Esophagus muscularis mucosa (tissue), 4 donors: ENCODE measurements at regions not wholly inside any gene's neighbourhood (a gene's known extent, or its start where the extent isn't known, plus 50 kb on each side); places are given as distances from the start of the nearest gene placed in this dataset.

Experiments used
- DNase-seq: peaks from one replicate; pipeline ENCODE4 v3.0.0-alpha.2; 2017; ENCODE audit errors: extremely low spot score
- H3K27ac ChIP-seq, 4 donors: fragments of 200-600 bp; sonication (generic); replicated peaks in 1 of 4; 1 replicate in 3 of 4; 2 replicates in 1 of 4; pipeline ENCODE4 v1.5.1; 2016 to 2019; ENCODE audit warnings: mild to moderate bottlenecking in 1 of 4
- H3K27me3 ChIP-seq, 4 donors: fragments of 200-600 bp; sonication (generic); one replicate each; pipeline versions ENCODE4 v1.5.1 to v1.6.0; 2016 to 2019
- H3K36me3 ChIP-seq, 4 donors: fragments of 200-600 bp; sonication (generic); one replicate each; pipeline ENCODE4 v1.5.1; 2016 to 2019
- H3K4me1 ChIP-seq, 4 donors: fragments of 200-600 bp; sonication (generic); one replicate each; pipeline ENCODE4 v1.5.1; 2016 to 2019
- H3K4me3 ChIP-seq, 4 donors: fragments of 200-600 bp; sonication (generic); 1 replicate in 2 of 4; 2 replicates in 2 of 4; pipeline ENCODE4 v1.5.1; 2016 to 2019; ENCODE audit warnings: mild to moderate bottlenecking in 4 of 4, moderate library complexity in 1 of 4
- H3K9me3 ChIP-seq, 4 donors: fragments of 200-600 bp; sonication (generic); 1 replicate in 3 of 4; 2 replicates in 1 of 4; pipeline ENCODE4 v1.5.1; 2016 to 2019
- EP300 ChIP-seq: sonication (generic); formaldehyde crosslinking; IDR thresholded peaks from one replicate; pipeline ENCODE4 v1.6.1; 2017; ENCODE audit warnings: antibody characterized with exemption
- POLR2A ChIP-seq: fragments of 450-650 bp; IDR thresholded peaks from one replicate; pipeline ENCODE4 v1.6.1; 2017; ENCODE audit warnings: antibody characterized with exemption, moderate library complexity, mild to moderate bottlenecking, low read depth
- POLR2AphosphoS5 ChIP-seq, 2 donors: sonication (generic); formaldehyde crosslinking; IDR thresholded peaks; one replicate each; pipeline ENCODE4 v1.6.1; 2017; ENCODE audit warnings: antibody characterized with exemption in 2 of 2
- WGBS: methylation state at CpG from one replicate; pipeline ENCODE4 v1.1.5; 2018; 5-methylcytosine and 5-hydroxymethylcytosine counted together
- intact Hi-C: fragments of 100-400 bp; cut with DNase I; formaldehyde crosslinking; loops from one replicate; pipeline ENCODE4 v1.15.1; 2023
- TF ChIP-seq, protein P1 (sequence below), 3 experiments: fragments of 200-600 bp in 2 of 3; fragments of 450-650 bp in 1 of 3; sonication (generic) in 2 of 3; IDR thresholded peaks; one replicate each; pipeline ENCODE4 v1.5.1; 2017 to 2019; ENCODE audit warnings: antibody characterized with exemption in 3 of 3, mild to moderate bottlenecking in 2 of 3, moderate library complexity in 1 of 3

DNA sequence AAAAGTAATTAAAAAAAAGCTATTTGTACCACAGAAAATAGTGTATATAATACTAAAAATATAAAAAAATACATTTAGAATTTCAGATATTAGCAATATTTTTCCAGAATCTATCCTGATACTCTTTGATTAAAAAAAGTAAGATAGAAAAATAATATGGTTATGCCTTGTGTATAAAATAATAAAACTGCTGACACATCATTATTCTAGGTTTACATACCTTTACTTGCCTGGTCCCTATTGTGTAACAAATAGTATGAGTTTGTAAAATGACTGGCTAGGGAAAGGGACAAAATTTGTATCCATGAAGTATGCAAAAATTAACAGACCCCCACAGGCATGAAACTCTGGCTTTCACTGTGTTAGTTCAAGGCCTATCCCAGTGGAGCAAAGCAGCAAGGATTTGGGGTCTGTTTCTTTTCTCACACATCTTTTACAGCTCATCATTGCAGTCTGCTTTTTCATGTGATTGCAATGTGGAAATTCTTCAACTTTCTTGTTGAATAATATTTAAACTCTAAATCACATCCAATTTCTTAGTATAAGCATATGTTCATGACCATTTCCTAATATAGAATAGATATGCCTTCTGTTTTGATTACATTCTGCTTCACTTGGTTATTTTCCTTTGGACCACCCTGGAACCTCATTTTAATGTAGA lies 136.7 kb upstream of the PCDH18 start:
- Histone ChIP-seq H3K27me3 (no peaks in the 10 kb centered on the region), H3K4me1 (peaks cover 4 to 25% (median 11%) of the 10 kb centered on the region in 4 donors), H3K4me3 (no peak overlapping the region), H3K36me3 (no peaks in the 10 kb centered on the region), H3K27ac (no peak overlapping the region), H3K9me3 (no peaks in the 10 kb centered on the region)
- TF ChIP-seq, protein P1, sequence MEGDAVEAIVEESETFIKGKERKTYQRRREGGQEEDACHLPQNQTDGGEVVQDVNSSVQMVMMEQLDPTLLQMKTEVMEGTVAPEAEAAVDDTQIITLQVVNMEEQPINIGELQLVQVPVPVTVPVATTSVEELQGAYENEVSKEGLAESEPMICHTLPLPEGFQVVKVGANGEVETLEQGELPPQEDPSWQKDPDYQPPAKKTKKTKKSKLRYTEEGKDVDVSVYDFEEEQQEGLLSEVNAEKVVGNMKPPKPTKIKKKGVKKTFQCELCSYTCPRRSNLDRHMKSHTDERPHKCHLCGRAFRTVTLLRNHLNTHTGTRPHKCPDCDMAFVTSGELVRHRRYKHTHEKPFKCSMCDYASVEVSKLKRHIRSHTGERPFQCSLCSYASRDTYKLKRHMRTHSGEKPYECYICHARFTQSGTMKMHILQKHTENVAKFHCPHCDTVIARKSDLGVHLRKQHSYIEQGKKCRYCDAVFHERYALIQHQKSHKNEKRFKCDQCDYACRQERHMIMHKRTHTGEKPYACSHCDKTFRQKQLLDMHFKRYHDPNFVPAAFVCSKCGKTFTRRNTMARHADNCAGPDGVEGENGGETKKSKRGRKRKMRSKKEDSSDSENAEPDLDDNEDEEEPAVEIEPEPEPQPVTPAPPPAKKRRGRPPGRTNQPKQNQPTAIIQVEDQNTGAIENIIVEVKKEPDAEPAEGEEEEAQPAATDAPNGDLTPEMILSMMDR (IDR thresholded peaks at IDR 0.05), result no peak
- no peak for TF ChIP-seq POLR2A
- intact Hi-C loops, result no loop called here
- DNase-seq, result no peak

DNA sequence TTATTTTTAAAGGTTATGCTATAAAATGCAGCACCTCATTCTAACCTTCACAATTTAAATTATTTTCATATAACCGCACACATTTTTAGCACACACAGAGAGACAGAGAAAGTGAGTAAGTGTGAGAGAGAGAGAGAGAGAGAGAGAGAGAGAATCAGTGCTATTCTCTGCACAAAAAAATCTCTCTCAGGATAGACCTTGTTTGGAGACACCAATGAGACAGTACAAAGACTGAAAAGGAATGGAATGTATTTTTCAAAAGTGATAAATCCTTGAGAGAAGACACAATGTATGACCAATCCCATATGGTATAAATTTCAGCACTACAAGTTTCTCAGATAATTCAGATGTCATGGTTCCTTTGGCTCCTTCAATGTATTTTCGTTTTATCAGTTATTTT lies 132.1 kb upstream of the PCDH18 start:
- Histone ChIP-seq H3K27ac (peak overlapping the region; percentile 77 to 86 (median 83)), H3K27me3 (no peaks in the 10 kb centered on the region), H3K36me3 (no peaks in the 10 kb centered on the region), H3K4me3 (peak overlapping the region in 2 of 4 donors; percentile 0 to 4), H3K9me3 (no peaks in the 10 kb centered on the region), H3K4me1 (peaks cover 15 to 59% (median 46%) of the 10 kb centered on the region in 4 donors)
- WGBS, result 33% methylated on average over 2 of the region's 2 CpGs
- intact Hi-C loops, result loop anchor here (5.0 kb wide), 1 partner anchor 38 kb away; no protein-coding TSS in a partner anchor
- no peak for DNase-seq
- TF ChIP-seq POLR2A (no peak), EP300 (no peak), POLR2AphosphoS5 (IDR thresholded peaks at IDR 0.05) (no peak)
- TF ChIP-seq, protein P1 (IDR thresholded peaks at IDR 0.05), result no peak

DNA sequence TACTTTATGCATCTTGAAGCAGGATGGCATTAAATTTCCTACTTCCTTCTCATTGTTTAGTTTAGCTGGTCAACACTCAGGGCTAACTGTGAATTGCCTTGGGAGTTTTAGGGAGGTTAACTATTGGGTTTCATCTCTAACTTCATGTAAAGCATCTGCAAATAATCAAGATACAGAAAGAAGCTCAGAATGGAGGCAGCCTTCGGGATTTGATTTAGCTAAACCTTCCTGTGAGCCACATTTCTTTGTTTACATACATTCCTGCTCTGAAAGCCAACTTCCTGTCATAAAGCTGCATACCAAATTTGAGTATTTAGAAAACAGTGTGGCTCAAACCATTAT lies 131.7 kb upstream of the PCDH18 start:
- 0% methylated on average over 1 of the region's 1 CpG for WGBS
- Histone ChIP-seq H3K4me1 (peaks cover 15 to 59% (median 50%) of the 10 kb centered on the region in 4 donors), H3K27ac (peak overlapping the region; percentile 77 to 86 (median 83)), H3K4me3 (peak overlapping the region in 3 of 4 donors; percentile 0 to 9 (median 4)), H3K9me3 (no peaks in the 10 kb centered on the region), H3K27me3 (no peaks in the 10 kb centered on the region), H3K36me3 (no peaks in the 10 kb centered on the region)
- no peak for TF ChIP-seq EP300
- no peak for TF ChIP-seq POLR2A
- no peak for TF ChIP-seq POLR2AphosphoS5 (IDR thresholded peaks at IDR 0.05)
- TF ChIP-seq, protein P1 (IDR thresholded peaks at IDR 0.05), result no peak
- intact Hi-C loops, result loop anchor here (5.0 kb wide), 1 partner anchor 38 kb away; no protein-coding TSS in a partner anchor
- no peak for DNase-seq

DNA sequence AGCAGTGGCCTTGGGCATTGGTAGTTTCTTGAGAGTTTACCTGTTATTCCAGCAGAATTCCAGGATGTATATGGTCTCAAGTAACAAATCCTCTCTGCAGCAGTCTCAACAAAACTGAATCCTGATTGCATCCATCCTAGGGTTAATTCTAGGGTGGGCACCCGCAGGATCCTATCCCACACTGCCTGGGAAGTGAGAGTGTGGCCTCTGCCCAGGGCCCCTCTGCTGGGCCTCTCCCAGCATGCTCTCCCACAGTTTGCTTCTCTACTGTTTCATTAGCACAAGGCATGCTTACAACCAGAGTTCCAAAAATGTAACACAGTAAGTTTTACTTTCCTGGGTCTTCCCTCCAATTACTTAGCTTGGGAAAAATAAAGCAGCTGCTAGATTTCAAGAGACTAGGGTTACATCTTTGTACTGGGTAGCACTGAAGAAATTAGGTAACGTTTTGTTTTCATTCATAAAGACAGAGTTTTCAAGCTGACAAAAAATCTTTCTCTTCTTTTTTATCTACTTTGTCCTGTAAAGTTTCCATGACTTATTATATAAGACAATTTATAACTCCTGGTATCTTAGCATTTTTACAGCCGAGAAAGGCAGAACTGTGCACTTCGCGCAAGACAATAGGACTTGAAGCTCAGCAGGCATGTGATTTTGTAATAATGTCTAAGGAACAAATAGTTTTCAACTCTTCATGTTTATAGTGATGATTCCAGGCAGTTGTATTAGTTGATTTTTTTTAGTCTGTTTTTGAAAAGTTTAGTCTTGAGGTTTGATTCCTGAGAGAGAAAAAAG lies 131.2 kb upstream of the PCDH18 start:
- Histone ChIP-seq H3K27me3 (no peaks in the 10 kb centered on the region), H3K4me3 (peak overlapping the region in 3 of 4 donors; percentile 0 to 9 (median 4)), H3K4me1 (peaks cover 15 to 64% (median 55%) of the 10 kb centered on the region in 4 donors), H3K27ac (peak overlapping the region; percentile 77 to 86 (median 83)), H3K36me3 (no peaks in the 10 kb centered on the region), H3K9me3 (no peaks in the 10 kb centered on the region)
- intact Hi-C loops, result loop anchor here (5.0 kb wide), 1 partner anchor 39 kb away; no protein-coding TSS in a partner anchor
- no peak for DNase-seq
- 36% methylated on average over 5 of the region's 5 CpGs for WGBS
- TF ChIP-seq POLR2AphosphoS5 (IDR thresholded peaks at IDR 0.05) (peak in 1 of 2 donors; percentile 36), EP300 (no peak)

DNA sequence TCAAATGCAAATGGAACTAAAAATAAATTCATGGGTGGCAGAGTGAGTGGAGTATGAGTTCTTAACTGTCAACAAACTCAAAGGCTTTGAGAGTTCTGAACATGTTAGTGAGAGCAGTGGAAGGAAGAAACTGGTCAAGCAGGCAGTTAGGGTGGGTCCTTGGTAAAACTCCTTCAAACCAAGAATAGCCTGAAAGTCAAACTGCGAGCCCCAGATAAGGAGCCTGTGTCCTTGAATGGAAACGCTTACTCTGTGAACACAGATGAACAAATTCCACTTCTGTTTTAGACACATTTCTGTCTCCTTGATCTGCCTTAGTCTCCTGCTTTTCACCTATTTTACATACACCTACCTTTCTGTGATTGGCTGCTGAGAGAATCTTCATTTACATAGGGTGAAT lies 129.4 kb upstream of the PCDH18 start:
- Histone ChIP-seq H3K27me3 (no peaks in the 10 kb centered on the region), H3K36me3 (no peaks in the 10 kb centered on the region), H3K4me1 (peaks cover 15 to 67% (median 59%) of the 10 kb centered on the region in 4 donors), H3K4me3 (no peak overlapping the region), H3K9me3 (no peaks in the 10 kb centered on the region), H3K27ac (peak overlapping the region; percentile 77 to 86 (median 83))
- no peak for DNase-seq
- intact Hi-C loops, result loop anchor here (5.0 kb wide), 1 partner anchor 41 kb away; no protein-coding TSS in a partner anchor
- 100% methylated on average over 2 of the region's 2 CpGs for WGBS
- TF ChIP-seq, protein P1 (IDR thresholded peaks at IDR 0.05), result no peak
- TF ChIP-seq EP300 (no peak), POLR2A (no peak), POLR2AphosphoS5 (IDR thresholded peaks at IDR 0.05) (no peak)
